ENCODE measurements at regions not wholly inside any gene's neighbourhood (a gene's known extent, or its start where the extent isn't known, plus 50 kb on each side); places are given as distances from the start of the nearest gene placed in this dataset.

GRCh38 chr6:166763606-166764472 is 136.8 kb upstream of the RPS6KA2 start:
- TF ChIP-seq CTCF (conservative IDR thresholded peaks at IDR 0.05; ENCODE audit: low read length) (no peak), EZH2phosphoT487 (IDR thresholded peaks at IDR 0.05; ENCODE audit: borderline replicate concordance, low read depth, low read length) (no peak)
